ENCODE measurements at regions not wholly inside any gene's neighbourhood (a gene's known extent, or its start where the extent isn't known, plus 50 kb on each side); places are given as distances from the start of the nearest gene placed in this dataset.

GRCh38 chr10:2728087-2728486 is 339.3 kb upstream of the PFKP start:
- DNase-seq (ENCODE audit: low spot score): no peak

- no peak for DNase-seq (ENCODE audit: low spot score)
Measured at GRCh38 chr10:2716596-2716995, 350.8 kb upstream of the PFKP start.

GRCh38 chr10:2714597-2714996 is 352.8 kb upstream of the PFKP start:
- DNase-seq (ENCODE audit: low spot score): no peak

- DNase-seq (ENCODE audit: low spot score): no peak
Measured at GRCh38 chr10:2703953-2704352, 363.4 kb upstream of the PFKP start.

GRCh38 chr10:2701802-2702201 is 365.5 kb upstream of the PFKP start:
- DNase-seq (ENCODE audit: low spot score): no peak

- no peak for DNase-seq (ENCODE audit: low spot score)
Measured at GRCh38 chr10:2700626-2701305, 366.6 kb upstream of the PFKP start.

GRCh38 chr10:2688958-2689357 is 378.4 kb upstream of the PFKP start:
- no peak for DNase-seq (ENCODE audit: low spot score)

- no peak for DNase-seq (ENCODE audit: low spot score)
Measured at GRCh38 chr10:2686691-2687090, 380.7 kb upstream of the PFKP start.

GRCh38 chr10:2682491-2682890 is 384.9 kb upstream of the PFKP start:
- no peak for DNase-seq (ENCODE audit: low spot score)

- no peak for DNase-seq (ENCODE audit: low spot score)
Measured at GRCh38 chr10:2681891-2682290, 385.5 kb upstream of the PFKP start.

- DNase-seq (ENCODE audit: low spot score): no peak
Measured at GRCh38 chr10:2680821-2681220, 386.5 kb upstream of the PFKP start.

- DNase-seq (ENCODE audit: low spot score): no peak
Measured at GRCh38 chr10:2679646-2680045, 387.7 kb upstream of the PFKP start.

GRCh38 chr10:2676455-2676854 is 390.9 kb upstream of the PFKP start:
- no peak for DNase-seq (ENCODE audit: low spot score)

GRCh38 chr10:2674451-2674850 is 392.9 kb upstream of the PFKP start:
- no peak for DNase-seq (ENCODE audit: low spot score)

- no peak for DNase-seq (ENCODE audit: low spot score)
Measured at GRCh38 chr10:2670864-2671263, 396.5 kb upstream of the PFKP start.

- DNase-seq (ENCODE audit: low spot score): no peak
Measured at GRCh38 chr10:2665772-2666171, 401.6 kb upstream of the PFKP start.

- DNase-seq (ENCODE audit: low spot score): no peak
Measured at GRCh38 chr10:2660276-2660675, 407.1 kb upstream of the PFKP start.

GRCh38 chr10:2659660-2660209 is 407.6 kb upstream of the PFKP start:
- no peak for DNase-seq (ENCODE audit: low spot score)

GRCh38 chr10:2658780-2659179 is 408.6 kb upstream of the PFKP start:
- DNase-seq (ENCODE audit: low spot score): no peak

GRCh38 chr10:2650328-2650727 is 417.0 kb upstream of the PFKP start:
- DNase-seq (ENCODE audit: low spot score): no peak

GRCh38 chr10:2641028-2641427 is 426.3 kb upstream of the PFKP start:
- DNase-seq (ENCODE audit: low spot score): no peak

- DNase-seq (ENCODE audit: low spot score): no peak
Measured at GRCh38 chr10:2633630-2634029, 433.7 kb upstream of the PFKP start.

GRCh38 chr10:2631557-2632205 is 435.7 kb upstream of the PFKP start:
- DNase-seq (ENCODE audit: low spot score): no peak

- no peak for DNase-seq (ENCODE audit: low spot score)
Measured at GRCh38 chr10:2628705-2629104, 438.6 kb upstream of the PFKP start.

Measured in globus pallidus (tissue), 1 donor.